ENCODE measurements at regions not wholly inside any gene's neighbourhood (a gene's known extent, or its start where the extent isn't known, plus 50 kb on each side); places are given as distances from the start of the nearest gene placed in this dataset.

DNA sequence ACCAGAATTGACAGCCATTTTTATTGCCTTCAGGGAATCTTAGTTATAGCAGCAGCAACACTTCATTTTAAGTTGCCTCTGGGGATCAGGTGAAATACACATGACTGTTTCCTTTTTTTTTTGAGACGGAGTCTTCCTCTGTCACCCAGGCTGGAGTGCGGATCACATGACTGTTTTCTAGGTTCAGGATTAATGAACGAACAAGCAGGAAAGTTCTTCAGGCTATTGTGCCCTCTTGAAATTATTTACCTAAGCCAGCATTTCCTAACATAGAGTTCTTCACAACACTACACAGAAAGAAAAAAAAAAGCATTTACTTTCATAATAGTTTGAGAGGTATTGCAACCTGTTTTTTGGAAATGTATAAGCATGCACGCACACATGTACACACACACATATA is 2032.8 kb downstream of the PCDH7 start:
- H3K9ac ChIP-seq (ENCODE audit: low read depth, low read length), result no peak overlapping the region
- H3K4me1 ChIP-seq (ENCODE audit: insufficient read depth, low read length), result no peaks in the 10 kb centered on the region
- H3K36me3 ChIP-seq (ENCODE audit: insufficient read depth, low read length), result no peaks in the 10 kb centered on the region
- no peaks in the 10 kb centered on the region for H3K9me3 ChIP-seq (ENCODE audit: control insufficient read depth, insufficient read depth, low read length)

- Histone ChIP-seq H3K36me3 (ENCODE audit: insufficient read depth, low read length) (no peaks in the 10 kb centered on the region), H3K4me1 (ENCODE audit: insufficient read depth, low read length) (no peaks in the 10 kb centered on the region), H3K9me3 (ENCODE audit: control insufficient read depth, insufficient read depth, low read length) (no peaks in the 10 kb centered on the region), H3K9ac (ENCODE audit: low read depth, low read length) (no peak overlapping the region)
These were observed 2048.7 kb downstream of the PCDH7 start for GRCh38 chr4:32768664-32769389.

DNA sequence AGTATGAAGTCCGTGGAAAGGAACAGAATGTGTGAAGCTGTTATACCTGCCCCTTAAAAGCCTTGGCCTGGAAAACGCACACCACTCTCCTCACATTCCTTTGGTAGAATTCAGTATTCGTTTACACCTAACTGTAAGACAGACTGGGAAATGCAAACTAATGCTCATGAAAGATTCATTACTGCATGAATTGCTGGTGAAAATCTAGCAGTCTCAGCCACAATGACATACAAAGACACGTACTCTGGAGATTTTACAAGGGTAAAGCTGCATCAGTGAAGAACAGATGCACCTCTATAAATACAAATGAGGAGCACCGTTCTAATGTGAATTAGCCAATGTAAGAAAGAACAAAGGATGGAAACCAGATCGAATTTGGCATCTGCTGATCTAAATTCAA is 2051.3 kb downstream of the PCDH7 start:
- Histone ChIP-seq H3K9me3 (ENCODE audit: control insufficient read depth, insufficient read depth, low read length) (no peaks in the 10 kb centered on the region), H3K36me3 (ENCODE audit: insufficient read depth, low read length) (no peaks in the 10 kb centered on the region), H3K9ac (ENCODE audit: low read depth, low read length) (no peak overlapping the region), H3K4me1 (ENCODE audit: insufficient read depth, low read length) (no peaks in the 10 kb centered on the region)

DNA sequence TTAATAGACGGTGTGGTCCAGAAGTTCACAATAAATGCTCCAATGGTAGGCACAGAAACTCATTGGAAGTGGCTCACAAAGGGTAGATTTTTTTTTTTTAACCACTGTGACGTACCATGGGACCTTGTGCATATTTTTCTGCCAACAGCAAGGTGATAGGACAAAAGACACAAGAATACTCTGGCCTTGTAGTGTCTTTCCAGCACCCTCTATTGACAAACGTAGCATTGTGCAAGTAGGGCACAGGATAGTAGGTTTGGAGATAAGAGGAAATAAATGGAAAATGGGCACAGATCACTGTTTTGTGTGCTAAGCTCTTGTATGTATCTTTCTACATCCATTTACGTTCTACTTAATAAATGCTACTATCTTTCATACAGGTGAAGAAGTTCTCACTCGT is 2054.9 kb downstream of the PCDH7 start:
- Histone ChIP-seq H3K4me1 (ENCODE audit: insufficient read depth, low read length) (no peaks in the 10 kb centered on the region), H3K9ac (ENCODE audit: low read depth, low read length) (no peak overlapping the region), H3K9me3 (ENCODE audit: control insufficient read depth, insufficient read depth, low read length) (no peaks in the 10 kb centered on the region), H3K36me3 (ENCODE audit: insufficient read depth, low read length) (no peaks in the 10 kb centered on the region)

- Histone ChIP-seq H3K9ac (ENCODE audit: low read depth, low read length) (no peak overlapping the region), H3K9me3 (ENCODE audit: control insufficient read depth, insufficient read depth, low read length) (no peaks in the 10 kb centered on the region), H3K4me1 (ENCODE audit: insufficient read depth, low read length) (no peaks in the 10 kb centered on the region), H3K36me3 (ENCODE audit: insufficient read depth, low read length) (no peaks in the 10 kb centered on the region)
These were observed 2056.4 kb downstream of the PCDH7 start for GRCh38 chr4:32776435-32777203.

DNA sequence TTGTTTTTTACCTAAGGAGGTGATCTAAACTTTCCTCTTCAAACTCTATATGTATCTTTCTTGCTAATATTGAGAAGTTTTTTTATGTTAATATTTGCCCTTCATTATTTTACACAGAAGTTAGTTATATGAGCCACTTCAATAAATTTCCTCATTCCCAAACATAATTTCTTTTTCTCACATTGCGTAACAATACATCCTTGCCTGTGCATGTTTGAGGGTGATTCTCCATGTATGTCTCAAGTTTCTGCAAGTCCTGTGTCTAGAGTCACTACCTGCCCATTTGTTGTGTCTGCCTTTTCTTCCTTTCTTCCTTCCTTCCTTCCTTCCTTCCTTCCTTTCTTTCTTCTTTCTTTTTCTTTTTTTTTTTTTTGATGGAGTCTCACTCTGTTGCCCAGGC is 2057.9 kb downstream of the PCDH7 start:
- H3K9ac ChIP-seq (ENCODE audit: low read depth, low read length), result no peak overlapping the region
- no peaks in the 10 kb centered on the region for H3K4me1 ChIP-seq (ENCODE audit: insufficient read depth, low read length)
- no peaks in the 10 kb centered on the region for H3K9me3 ChIP-seq (ENCODE audit: control insufficient read depth, insufficient read depth, low read length)
- no peaks in the 10 kb centered on the region for H3K36me3 ChIP-seq (ENCODE audit: insufficient read depth, low read length)

DNA sequence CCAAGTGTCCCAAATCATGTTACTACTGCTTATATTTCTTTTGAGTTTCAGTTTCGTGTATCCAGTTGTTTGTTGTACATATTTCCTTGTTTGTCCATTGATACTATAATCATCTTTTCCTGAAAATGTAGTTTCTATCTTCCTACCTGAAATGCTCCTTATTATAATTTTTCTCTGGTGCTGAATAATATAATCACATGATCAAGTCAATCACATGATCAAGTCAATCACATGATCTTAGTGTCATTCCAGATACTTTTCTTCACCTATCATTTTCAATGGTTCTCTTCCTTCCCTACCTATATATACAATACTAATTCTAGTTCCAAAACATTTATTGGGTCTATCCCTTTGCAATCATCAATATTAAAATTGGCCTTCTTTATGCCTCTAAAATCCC is 2058.8 kb downstream of the PCDH7 start:
- no peaks in the 10 kb centered on the region for H3K4me1 ChIP-seq (ENCODE audit: insufficient read depth, low read length)
- H3K9me3 ChIP-seq (ENCODE audit: control insufficient read depth, insufficient read depth, low read length), result no peaks in the 10 kb centered on the region
- H3K36me3 ChIP-seq (ENCODE audit: insufficient read depth, low read length), result no peaks in the 10 kb centered on the region
- H3K9ac ChIP-seq (ENCODE audit: low read depth, low read length), result no peak overlapping the region

DNA sequence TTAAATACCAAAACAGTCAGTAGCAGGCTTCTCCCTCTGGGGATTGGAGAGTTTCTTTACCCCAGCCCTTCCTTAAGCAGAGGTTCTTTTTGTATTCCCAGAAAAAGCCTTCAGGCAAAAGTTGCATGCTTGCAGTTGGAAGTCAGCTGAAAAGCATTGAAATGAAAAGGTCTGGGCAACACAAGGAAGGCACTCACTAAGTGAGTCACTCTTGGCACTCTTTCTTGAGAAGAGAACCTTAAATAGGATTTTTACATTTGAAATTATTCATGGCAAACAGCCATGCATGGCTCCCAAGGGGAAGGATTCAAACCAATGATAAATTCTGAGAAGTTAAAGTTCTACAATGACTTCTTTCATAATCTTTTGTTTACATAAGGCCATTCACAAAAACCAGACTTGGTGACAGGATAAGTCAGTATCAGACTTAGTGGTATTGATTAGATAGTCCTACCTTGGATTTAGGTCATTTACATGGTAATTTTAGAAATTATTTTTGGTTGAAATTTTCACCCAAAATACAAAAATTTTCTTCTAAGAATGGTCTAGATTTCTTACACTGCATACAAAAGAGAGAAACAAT is 2068.9 kb downstream of the PCDH7 start:
- Histone ChIP-seq H3K36me3 (ENCODE audit: insufficient read depth, low read length) (no peaks in the 10 kb centered on the region), H3K9me3 (ENCODE audit: control insufficient read depth, insufficient read depth, low read length) (no peaks in the 10 kb centered on the region; the same call in 1 of the 2 replicates), H3K4me1 (ENCODE audit: insufficient read depth, low read length) (no peaks in the 10 kb centered on the region), H3K9ac (ENCODE audit: low read depth, low read length) (no peak overlapping the region)

GRCh38 chr4:32790803-32791202 is 2070.6 kb downstream of the PCDH7 start:
- H3K9me3 ChIP-seq (ENCODE audit: control insufficient read depth, insufficient read depth, low read length), result no peaks in the 10 kb centered on the region
- H3K4me1 ChIP-seq (ENCODE audit: insufficient read depth, low read length), result no peaks in the 10 kb centered on the region
- no peaks in the 10 kb centered on the region for H3K36me3 ChIP-seq (ENCODE audit: insufficient read depth, low read length)
- no peak overlapping the region for H3K9ac ChIP-seq (ENCODE audit: low read depth, low read length)

DNA sequence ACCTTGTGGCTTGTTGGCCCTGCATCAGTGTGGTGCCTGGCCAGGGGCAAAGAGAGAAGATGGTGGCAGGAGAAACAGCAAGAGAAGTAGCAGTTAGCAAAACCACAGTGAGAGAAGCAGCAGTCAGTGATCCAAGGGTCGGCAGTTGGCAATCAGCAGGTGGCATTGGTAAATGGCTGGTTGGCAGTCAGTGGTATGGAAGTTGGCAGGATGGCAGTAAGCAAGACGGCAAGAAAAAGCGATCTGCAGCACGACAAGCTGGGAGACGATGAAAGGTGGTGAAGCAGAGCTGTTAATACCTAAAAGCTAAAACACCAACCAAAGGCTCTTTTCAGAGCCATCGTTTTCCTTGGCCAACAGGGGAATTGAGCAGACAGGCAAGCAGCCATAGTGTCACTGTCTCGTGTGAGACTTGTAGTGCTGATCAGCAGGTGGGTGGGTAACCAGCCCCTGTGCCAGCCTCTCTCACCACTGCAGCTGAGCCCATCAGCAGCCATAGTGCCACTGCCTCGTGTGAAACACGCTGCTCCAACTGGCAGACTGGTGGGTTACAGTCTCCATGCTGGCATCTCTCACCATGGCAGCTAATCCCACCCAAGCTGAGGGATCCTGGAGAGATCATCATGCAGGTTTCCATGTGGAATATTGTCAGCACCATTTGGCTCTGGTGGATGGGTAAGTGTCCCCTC is 2078.4 kb downstream of the PCDH7 start:
- H3K9me3 ChIP-seq (ENCODE audit: control insufficient read depth, insufficient read depth, low read length), result no peaks in the 10 kb centered on the region
- no peaks in the 10 kb centered on the region for H3K4me1 ChIP-seq (ENCODE audit: insufficient read depth, low read length)

DNA sequence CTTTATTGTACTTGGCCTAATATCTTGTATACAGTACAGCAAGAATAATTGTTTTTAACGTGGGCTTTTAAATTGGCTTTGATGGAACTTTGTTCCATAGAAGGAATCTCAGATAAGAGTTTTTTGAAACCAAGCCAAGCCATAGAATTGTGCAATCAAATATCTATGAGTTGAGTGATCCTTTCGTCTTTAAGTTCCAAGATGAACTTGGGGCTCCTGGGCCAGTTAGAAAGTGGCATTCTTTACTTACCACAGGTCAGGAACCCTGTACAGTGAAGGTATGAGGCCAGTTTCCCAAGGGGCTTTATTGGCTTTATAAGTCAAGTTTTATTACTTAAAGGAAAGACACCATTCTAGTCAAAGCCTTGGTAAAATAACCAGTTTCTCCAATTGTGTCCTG is 2104.2 kb downstream of the PCDH7 start:
- no peaks in the 10 kb centered on the region for H3K4me1 ChIP-seq (ENCODE audit: insufficient read depth, low read length)
- H3K36me3 ChIP-seq (ENCODE audit: insufficient read depth, low read length), result no peaks in the 10 kb centered on the region
- no peak overlapping the region for H3K9ac ChIP-seq (ENCODE audit: low read depth, low read length)
- H3K9me3 ChIP-seq (ENCODE audit: control insufficient read depth, insufficient read depth, low read length), result peaks cover 5% of the 10 kb centered on the region

More for the DNA sequence above, 2078.4 kb downstream of the PCDH7 start:
- no peak overlapping the region for H3K9ac ChIP-seq (ENCODE audit: low read depth, low read length)
- no peaks in the 10 kb centered on the region for H3K36me3 ChIP-seq (ENCODE audit: insufficient read depth, low read length)

- H3K4me1 ChIP-seq (ENCODE audit: insufficient read depth, low read length), result no peaks in the 10 kb centered on the region
- H3K36me3 ChIP-seq (ENCODE audit: insufficient read depth, low read length), result no peaks in the 10 kb centered on the region
- H3K9ac ChIP-seq (ENCODE audit: low read depth, low read length), result no peak overlapping the region
- peaks cover 5% of the 10 kb centered on the region for H3K9me3 ChIP-seq (ENCODE audit: control insufficient read depth, insufficient read depth, low read length)
These were observed 2106.0 kb downstream of the PCDH7 start for GRCh38 chr4:32826169-32826568.

DNA sequence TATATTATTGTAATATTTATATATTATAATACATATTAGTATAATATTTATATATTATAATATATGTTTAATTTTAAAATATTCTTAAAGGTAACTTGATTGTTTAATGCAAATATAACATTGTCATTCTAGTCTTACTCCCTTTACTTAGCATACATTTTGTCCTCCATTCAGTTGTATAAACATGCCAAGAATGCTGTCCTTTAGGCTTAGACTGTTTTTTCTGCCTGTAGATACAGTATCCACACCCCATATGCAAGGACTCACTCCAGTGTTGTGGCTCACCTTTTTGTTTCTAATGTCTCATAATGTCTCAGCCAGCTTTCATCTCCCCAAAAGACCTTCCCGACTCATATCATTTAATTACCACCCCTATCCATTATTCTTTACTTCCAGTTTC is 2110.0 kb downstream of the PCDH7 start:
- no peak overlapping the region for H3K9ac ChIP-seq (ENCODE audit: low read depth, low read length)
- H3K36me3 ChIP-seq (ENCODE audit: insufficient read depth, low read length), result no peaks in the 10 kb centered on the region
- peaks cover 5% of the 10 kb centered on the region; the same call in 1 of the 2 replicates for H3K9me3 ChIP-seq (ENCODE audit: control insufficient read depth, insufficient read depth, low read length)
- H3K4me1 ChIP-seq (ENCODE audit: insufficient read depth, low read length), result no peaks in the 10 kb centered on the region

DNA sequence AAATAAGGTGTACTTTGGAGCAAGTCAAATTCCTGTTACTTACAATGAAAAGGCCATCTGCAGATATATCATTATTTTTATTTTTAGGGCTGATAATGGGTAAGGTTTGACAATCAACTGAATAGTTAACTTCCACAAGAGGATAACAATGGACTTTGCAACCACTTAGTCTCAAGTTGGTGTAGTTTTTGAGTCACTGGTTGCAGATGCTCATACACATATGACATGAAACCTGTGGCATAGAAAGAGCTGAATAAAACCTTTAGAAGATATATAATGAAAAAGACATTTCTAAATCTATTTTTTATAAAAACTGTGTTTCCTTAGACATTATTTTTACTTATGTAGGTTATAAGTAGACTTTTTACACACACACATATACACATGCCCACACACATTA is 2110.9 kb downstream of the PCDH7 start:
- Histone ChIP-seq H3K9me3 (ENCODE audit: control insufficient read depth, insufficient read depth, low read length) (no peaks in the 10 kb centered on the region; the same call in 1 of the 2 replicates), H3K36me3 (ENCODE audit: insufficient read depth, low read length) (no peaks in the 10 kb centered on the region), H3K4me1 (ENCODE audit: insufficient read depth, low read length) (no peaks in the 10 kb centered on the region), H3K9ac (ENCODE audit: low read depth, low read length) (no peak overlapping the region)

All from ES-I3 (cell line).